Nucleus accumbens (tissue), 56 donors: ENCODE measurements at regions not wholly inside any gene's neighbourhood (a gene's known extent, or its start where the extent isn't known, plus 50 kb on each side); places are given as distances from the start of the nearest gene placed in this dataset.

Experiments
- DNase-seq, 56 donors: peaks; one replicate each; lab custom pipeline; 2025; lab: John Stamatoyannopoulos, UW

DNA sequence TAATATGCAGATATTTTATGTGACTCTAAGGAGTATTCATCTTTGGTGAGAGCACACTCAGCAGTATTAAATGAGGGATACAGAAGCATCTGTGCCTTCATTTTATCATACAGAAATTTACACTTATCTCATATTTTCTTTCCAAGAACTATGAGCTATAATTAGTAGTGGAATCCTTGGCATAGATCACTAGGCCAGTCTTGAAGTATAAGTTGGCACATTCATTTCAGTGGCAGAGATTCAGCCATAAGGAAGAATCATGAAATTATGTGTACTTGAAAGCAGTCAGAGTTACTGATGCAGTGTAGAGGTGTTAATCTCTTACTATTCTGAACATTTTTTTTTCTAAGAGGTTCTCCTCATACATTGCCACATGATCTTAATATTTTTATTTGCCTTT lies 393.6 kb upstream of the GOLIM4 start:
- DNase-seq: no peak

DNA sequence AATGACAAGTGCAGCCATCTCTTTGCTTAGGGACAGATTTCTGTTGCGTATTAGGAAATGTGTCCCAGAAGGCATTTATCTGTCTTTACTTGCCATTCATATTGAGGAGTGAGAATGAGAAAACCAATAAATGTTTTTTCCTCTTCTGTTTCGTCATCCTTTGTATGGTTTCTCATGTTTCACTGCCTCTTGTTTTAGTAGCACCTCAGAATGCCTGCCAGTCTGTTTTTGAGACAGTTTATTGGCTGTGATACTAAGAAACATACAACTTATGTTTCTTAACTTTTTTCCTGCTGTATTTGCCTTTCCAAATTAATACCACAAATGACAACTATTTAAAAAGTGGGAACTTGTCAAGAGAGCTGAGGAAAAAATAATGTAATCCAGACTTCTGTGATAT lies 390.2 kb upstream of the GOLIM4 start:
- no peak for DNase-seq

DNA sequence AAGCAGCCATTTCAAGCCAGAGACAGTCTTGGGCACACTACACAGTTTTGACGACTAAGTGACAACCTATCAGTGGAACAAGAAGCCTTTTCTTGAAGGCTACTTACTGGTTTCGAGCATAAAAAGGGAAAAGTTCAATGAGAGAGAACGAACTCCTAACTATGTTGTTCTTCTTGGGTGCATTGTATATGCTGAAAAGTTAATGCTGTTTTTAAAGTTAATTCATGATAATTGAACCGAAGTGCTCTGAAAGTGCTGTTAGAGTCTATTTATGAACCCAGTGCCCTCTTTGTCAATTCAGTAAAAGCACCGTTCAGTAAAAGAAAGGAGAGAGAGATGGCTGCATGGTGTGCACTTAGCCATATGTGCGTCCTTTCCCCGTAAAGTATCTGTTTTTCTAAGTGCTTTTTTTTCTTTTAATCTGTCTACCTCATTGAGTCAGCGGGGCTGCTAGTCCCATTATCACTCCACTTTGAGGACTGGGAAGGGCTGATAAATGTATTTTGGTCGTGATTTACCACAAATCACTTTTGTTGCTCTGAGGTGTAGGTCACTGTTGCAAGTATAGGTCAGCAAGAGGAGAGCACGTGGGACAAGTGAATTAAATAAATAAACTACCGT lies 380.7 kb upstream of the GOLIM4 start:
- no peak for DNase-seq

DNA sequence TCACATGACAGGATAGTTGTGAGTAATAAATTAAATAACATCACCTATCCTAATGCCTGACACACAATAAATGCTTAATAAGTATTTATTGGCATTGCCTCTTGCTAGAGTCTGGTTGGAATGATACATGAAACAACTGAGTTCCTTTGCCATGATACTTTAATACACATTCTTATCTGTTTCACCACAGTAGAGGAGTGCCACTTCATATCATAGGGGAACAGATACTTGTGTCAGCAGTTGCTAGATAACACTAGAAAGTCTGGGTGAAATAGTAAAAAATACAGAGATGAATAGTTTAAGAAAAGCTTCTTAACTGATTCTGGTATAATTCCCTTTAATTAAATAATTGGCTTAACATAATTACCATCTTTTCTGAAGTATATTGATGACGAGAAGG lies 380.0 kb upstream of the GOLIM4 start:
- DNase-seq: no peak

DNA sequence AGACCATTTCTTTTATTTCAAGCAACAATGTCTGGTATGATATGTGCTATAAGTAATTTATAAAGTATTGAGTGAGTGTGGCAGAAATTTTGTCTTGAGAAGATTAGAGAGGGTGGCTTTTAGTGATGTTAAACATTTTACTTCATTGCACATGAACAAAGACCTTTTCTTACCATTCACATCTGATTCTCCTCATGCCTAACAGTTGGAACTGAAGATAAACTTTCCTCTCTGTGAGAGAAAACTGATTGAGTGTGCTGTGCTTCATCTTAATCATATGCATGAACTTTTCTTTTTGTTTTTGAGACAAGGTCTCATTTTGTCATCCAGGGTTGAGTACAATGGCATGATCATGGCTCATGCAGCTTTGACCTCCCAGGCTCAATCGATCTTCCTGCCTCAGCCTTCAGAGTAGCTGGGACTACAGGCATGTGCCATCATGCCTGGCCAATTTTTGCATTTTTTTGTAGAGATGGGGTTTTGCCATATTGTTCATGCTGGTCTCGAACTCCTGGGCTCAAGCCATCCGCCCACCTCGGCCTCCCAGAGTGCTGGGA lies 377.7 kb upstream of the GOLIM4 start:
- no peak for DNase-seq

GRCh38 chr3:168472783-168473182 lies 377.1 kb upstream of the GOLIM4 start:
- DNase-seq: no peak

- no peak for DNase-seq
Observed at GRCh38 chr3:168470380-168470779, 374.7 kb upstream of the GOLIM4 start.

- DNase-seq: no peak
Observed at GRCh38 chr3:168469436-168469835, 373.7 kb upstream of the GOLIM4 start.

- DNase-seq: peak in 23 of 56 donors; percentile 1 to 43 (median 9)
Observed at GRCh38 chr3:168467115-168467714, 371.5 kb upstream of the GOLIM4 start.

- no peak for DNase-seq
Observed at GRCh38 chr3:168461793-168462192, 366.1 kb upstream of the GOLIM4 start.

- no peak for DNase-seq
Observed at GRCh38 chr3:168459226-168459784, 363.6 kb upstream of the GOLIM4 start.

DNA sequence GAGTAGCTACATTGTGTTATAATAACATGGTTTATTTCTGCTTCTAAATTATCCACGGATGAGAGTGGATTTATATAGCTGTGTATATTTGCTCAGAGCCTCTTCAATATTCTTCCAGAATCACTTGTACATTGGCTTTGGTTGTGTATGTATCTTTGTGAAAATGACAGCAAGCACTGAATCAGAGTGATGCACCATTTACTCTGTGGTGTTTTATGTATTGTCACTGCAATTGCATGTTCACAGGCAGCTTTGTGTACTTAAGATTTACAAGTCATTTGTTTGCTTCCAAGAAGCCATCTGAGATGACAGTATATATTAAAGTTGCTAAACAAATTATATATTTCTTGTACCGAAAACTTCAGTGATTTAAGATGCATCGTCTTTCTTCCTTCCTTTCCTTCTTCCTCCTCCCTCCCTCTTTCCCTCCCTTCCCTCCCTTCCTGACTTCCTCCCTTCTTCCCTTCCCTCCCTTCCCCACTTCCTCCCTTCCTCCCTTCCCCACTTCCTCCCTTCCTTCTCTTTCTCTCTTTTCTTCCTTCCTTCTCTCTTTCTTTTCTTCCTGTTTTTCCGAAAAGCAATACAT lies 362.3 kb upstream of the GOLIM4 start:
- DNase-seq: no peak

DNA sequence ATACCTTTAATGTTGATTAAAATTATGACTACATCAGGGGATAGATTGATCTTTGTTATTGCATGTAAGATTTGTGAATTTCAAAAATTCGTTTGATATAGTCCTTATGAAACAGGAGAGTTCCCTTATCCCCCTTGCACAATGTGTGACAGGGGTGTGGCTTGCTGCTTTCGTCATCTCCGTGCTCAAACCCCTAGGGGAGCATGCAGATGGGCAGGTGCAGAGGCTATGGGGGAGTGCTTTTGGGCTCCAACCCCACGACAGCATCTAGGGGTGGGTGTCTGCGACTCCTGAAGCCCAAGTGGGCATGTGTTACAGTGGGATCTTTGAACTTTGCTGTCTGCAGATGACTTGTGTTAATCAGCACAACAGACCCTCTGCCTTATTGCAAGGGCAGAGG lies 360.1 kb upstream of the GOLIM4 start:
- DNase-seq: no peak

- DNase-seq: no peak
Observed at GRCh38 chr3:168453623-168454022, 357.9 kb upstream of the GOLIM4 start.

DNA sequence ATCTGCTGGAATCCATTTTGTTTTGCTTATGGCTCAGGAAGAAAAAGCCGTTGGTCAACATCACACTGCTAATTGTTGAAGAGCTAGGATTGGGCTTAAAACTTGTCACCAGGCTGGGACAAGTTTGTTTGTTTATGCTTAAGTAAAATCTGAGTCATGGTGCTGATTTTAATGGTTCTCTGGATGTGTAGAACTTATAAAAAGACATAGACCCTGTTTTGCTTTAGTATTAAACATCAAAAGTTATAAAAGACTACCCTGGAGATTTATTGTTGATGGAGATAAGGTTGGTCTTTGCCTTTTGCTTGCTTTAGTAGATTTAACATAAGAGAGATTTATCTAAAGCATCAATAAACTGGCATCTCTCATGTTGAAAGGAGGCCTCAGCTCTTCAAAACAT lies 348.2 kb upstream of the GOLIM4 start:
- DNase-seq: no peak

- no peak for DNase-seq
Observed at GRCh38 chr3:168442502-168442901, 346.8 kb upstream of the GOLIM4 start.

GRCh38 chr3:168436245-168436724 lies 340.6 kb upstream of the GOLIM4 start:
- DNase-seq: no peak

GRCh38 chr3:168431491-168431890 lies 335.8 kb upstream of the GOLIM4 start:
- no peak for DNase-seq

GRCh38 chr3:168427835-168428475 lies 332.2 kb upstream of the GOLIM4 start:
- no peak for DNase-seq

GRCh38 chr3:168427156-168427555 lies 331.4 kb upstream of the GOLIM4 start:
- DNase-seq: no peak
